HEK293 (cell line): ENCODE measurements at regions not wholly inside any gene's neighbourhood (a gene's known extent, or its start where the extent isn't known, plus 50 kb on each side); places are given as distances from the start of the nearest gene placed in this dataset.

Experiments used
- CTCF ChIA-PET: fragments of 350-600 bp; formaldehyde crosslinking; extraction: SDS; loops from one replicate; lab custom pipeline; 2021; ENCODE audit warnings: antibody characterized with exemption; lab: Yijun Ruan, JAX
- POLR2A ChIA-PET: fragments of 300-600 bp; formaldehyde crosslinking; extraction: SDS; loops from one replicate; lab custom pipeline; 2020; ENCODE audit warnings: antibody characterized with exemption, inconsistent platforms; lab: Yijun Ruan, JAX
- H3K27ac ChIP-seq: fragments of 200-500 bp; sonication (Bioruptor generic); 2 replicates; pipeline ENCODE4 v1.5.1; 2014; ENCODE audit warnings: low read depth, low read length, control low read depth, inconsistent platforms; ENCODE audit errors: extremely low read depth
- H3K36me3 ChIP-seq, 2 experiments: fragments of 200-500 bp in 1 of 2; sonication (Bioruptor generic) in 1 of 2; 1 replicate in 1 of 2; 2 replicates in 1 of 2; pipeline ENCODE4 v1.5.1; 2014 to 2017; ENCODE audit warnings: inconsistent platforms in 2 of 2, low read length in 2 of 2; ENCODE audit not compliant: control insufficient read depth in 2 of 2, insufficient read depth in 1 of 2
- H3K4me1 ChIP-seq: fragments of 200-500 bp; sonication (Bioruptor generic); 2 replicates; pipeline ENCODE4 v1.5.1; 2014; ENCODE audit warnings: mild to moderate bottlenecking, low read length, inconsistent platforms; ENCODE audit not compliant: control insufficient read depth, insufficient read depth
- H3K4me3 ChIP-seq: 2 replicates; pipeline ENCODE4 v1.5.1; 2011; ENCODE audit warnings: low read depth, mild to moderate bottlenecking, control low read depth, low read length, moderate library complexity
- H3K9me3 ChIP-seq: fragments of 200-500 bp; sonication (Bioruptor generic); 2 replicates; pipeline ENCODE4 v1.5.1; 2014; ENCODE audit warnings: low read depth, low read length, inconsistent platforms; ENCODE audit not compliant: control insufficient read depth, insufficient read depth
- AEBP2 ChIP-seq: fragments of 450-650 bp; formaldehyde crosslinking; IDR thresholded peaks from 2 replicates; pipeline ENCODE4 v1.5.1; 2016; ENCODE audit warnings: missing biosample characterization, missing genetic modification characterization, borderline replicate concordance
- HIC1 ChIP-seq: fragments of 450-650 bp; formaldehyde crosslinking; IDR thresholded peaks from 2 replicates; pipeline ENCODE4 v1.5.1; 2016; ENCODE audit warnings: missing biosample characterization, missing genetic modification characterization
- KLF8 ChIP-seq: fragments of 450-650 bp; formaldehyde crosslinking; IDR thresholded peaks from 2 replicates; pipeline ENCODE4 v1.5.1; 2016; ENCODE audit warnings: missing biosample characterization, missing genetic modification characterization
- MZF1 ChIP-seq: fragments of 450-650 bp; formaldehyde crosslinking; IDR thresholded peaks from 2 replicates; pipeline ENCODE4 v1.5.1; 2017; ENCODE audit warnings: missing biosample characterization, missing genetic modification characterization, borderline replicate concordance
- ZBTB20 ChIP-seq: fragments of 450-650 bp; formaldehyde crosslinking; IDR thresholded peaks from 2 replicates; pipeline ENCODE4 v1.5.1; 2016; ENCODE audit warnings: missing biosample characterization, missing genetic modification characterization
- ZNF23 ChIP-seq: fragments of 450-650 bp; formaldehyde crosslinking; IDR thresholded peaks from 2 replicates; pipeline ENCODE4 v1.5.1; 2016; ENCODE audit warnings: missing biosample characterization, missing genetic modification characterization, borderline replicate concordance
- ZNF266 ChIP-seq: fragments of 450-650 bp; formaldehyde crosslinking; IDR thresholded peaks from 2 replicates; pipeline ENCODE4 v1.5.1; 2016; ENCODE audit warnings: missing biosample characterization, missing genetic modification characterization, low read depth
- ZNF302 ChIP-seq: fragments of 450-650 bp; formaldehyde crosslinking; IDR thresholded peaks from 2 replicates; pipeline ENCODE4 v1.5.1; 2016; ENCODE audit warnings: missing biosample characterization, missing genetic modification characterization, low read depth
- ZNF423 ChIP-seq: fragments of 450-650 bp; formaldehyde crosslinking; IDR thresholded peaks from 2 replicates; pipeline ENCODE4 v1.5.1; 2016; ENCODE audit warnings: missing biosample characterization, missing genetic modification characterization
- ZNF426 ChIP-seq: fragments of 450-650 bp; formaldehyde crosslinking; IDR thresholded peaks from 2 replicates; pipeline ENCODE4 v1.5.1; 2017; ENCODE audit warnings: missing biosample characterization, missing genetic modification characterization, mild to moderate bottlenecking, inconsistent platforms, moderate library complexity
- ZNF555 ChIP-seq: fragments of 450-650 bp; formaldehyde crosslinking; conservative IDR thresholded peaks from 2 replicates; pipeline ENCODE4 v1.5.1; 2017; ENCODE audit warnings: missing biosample characterization, mild to moderate bottlenecking, missing genetic modification characterization, inconsistent platforms
- ZNF561 ChIP-seq: fragments of 450-650 bp; IDR thresholded peaks from 2 replicates; pipeline ENCODE4 v1.5.1; 2018; ENCODE audit warnings: missing biosample characterization, missing genetic modification characterization, borderline replicate concordance
- ZNF623 ChIP-seq: fragments of 450-650 bp; formaldehyde crosslinking; IDR thresholded peaks from 2 replicates; pipeline ENCODE4 v1.5.1; 2016; ENCODE audit warnings: missing biosample characterization, missing genetic modification characterization
- ZSCAN18 ChIP-seq: fragments of 450-650 bp; formaldehyde crosslinking; IDR thresholded peaks from 2 replicates; pipeline ENCODE4 v1.5.1; 2016; ENCODE audit warnings: missing biosample characterization, missing genetic modification characterization
- TF ChIP-seq, protein P1 (sequence below): fragments of 450-650 bp; IDR thresholded peaks from 2 replicates; pipeline ENCODE4 v1.5.1; 2018; ENCODE audit warnings: missing biosample characterization, mild to moderate bottlenecking, missing genetic modification characterization
- TF ChIP-seq, protein P2 (sequence below): fragments of 450-650 bp; formaldehyde crosslinking; IDR thresholded peaks from 2 replicates; pipeline ENCODE4; 2016; ENCODE audit warnings: missing biosample characterization, missing genetic modification characterization

- CTCF ChIA-PET: no interaction called here
- no peak overlapping the region for H3K27ac ChIP-seq
- H3K36me3 ChIP-seq: no peaks in the 10 kb centered on the region
- H3K4me3 ChIP-seq: no peak overlapping the region
- no peaks in the 10 kb centered on the region for H3K4me1 ChIP-seq
- POLR2A ChIA-PET: no interaction called here
- TF ChIP-seq ZSCAN18 (tag by site-specific recombination) (no peak), ZNF23 (tag by site-specific recombination) (no peak), AEBP2 (no peak), MZF1 (no peak), ZNF555 (tag by site-specific recombination) (no peak), ZNF561 (tag by site-specific recombination) (no peak)
- TF ChIP-seq, all 188 proteins: peak for 0
- no peaks in the 10 kb centered on the region for H3K9me3 ChIP-seq
Observed at GRCh38 chr9:81508476-81508875, 180.9 kb downstream of the TLE1 start.

GRCh38 chr9:81506941-81507864 is 182.1 kb downstream of the TLE1 start:
- H3K27ac ChIP-seq: no peak overlapping the region
- no peaks in the 10 kb centered on the region for H3K9me3 ChIP-seq
- H3K36me3 ChIP-seq: no peaks in the 10 kb centered on the region
- CTCF ChIA-PET: no interaction called here
- TF ChIP-seq ZNF623 (tag by site-specific recombination): no peak
- TF ChIP-seq ZNF423 (tag by site-specific recombination): no peak
- no peak for TF ChIP-seq HIC1 (tag by site-specific recombination)
- TF ChIP-seq, protein P1, sequence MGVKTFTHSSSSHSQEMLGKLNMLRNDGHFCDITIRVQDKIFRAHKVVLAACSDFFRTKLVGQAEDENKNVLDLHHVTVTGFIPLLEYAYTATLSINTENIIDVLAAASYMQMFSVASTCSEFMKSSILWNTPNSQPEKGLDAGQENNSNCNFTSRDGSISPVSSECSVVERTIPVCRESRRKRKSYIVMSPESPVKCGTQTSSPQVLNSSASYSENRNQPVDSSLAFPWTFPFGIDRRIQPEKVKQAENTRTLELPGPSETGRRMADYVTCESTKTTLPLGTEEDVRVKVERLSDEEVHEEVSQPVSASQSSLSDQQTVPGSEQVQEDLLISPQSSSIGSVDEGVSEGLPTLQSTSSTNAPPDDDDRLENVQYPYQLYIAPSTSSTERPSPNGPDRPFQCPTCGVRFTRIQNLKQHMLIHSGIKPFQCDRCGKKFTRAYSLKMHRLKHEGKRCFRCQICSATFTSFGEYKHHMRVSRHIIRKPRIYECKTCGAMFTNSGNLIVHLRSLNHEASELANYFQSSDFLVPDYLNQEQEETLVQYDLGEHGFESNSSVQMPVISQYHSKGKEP (tag by site-specific recombination): no peak
- no peak for TF ChIP-seq ZNF266 (tag by site-specific recombination)
- TF ChIP-seq ZNF561 (tag by site-specific recombination): no peak
- no peak for TF ChIP-seq ZBTB20 (tag by site-specific recombination)
- no peak for TF ChIP-seq KLF8 (tag by site-specific recombination)
- TF ChIP-seq, all 188 proteins: peak for 0
- no peak overlapping the region for H3K4me3 ChIP-seq
- POLR2A ChIA-PET: no interaction called here
- no peaks in the 10 kb centered on the region for H3K4me1 ChIP-seq

DNA sequence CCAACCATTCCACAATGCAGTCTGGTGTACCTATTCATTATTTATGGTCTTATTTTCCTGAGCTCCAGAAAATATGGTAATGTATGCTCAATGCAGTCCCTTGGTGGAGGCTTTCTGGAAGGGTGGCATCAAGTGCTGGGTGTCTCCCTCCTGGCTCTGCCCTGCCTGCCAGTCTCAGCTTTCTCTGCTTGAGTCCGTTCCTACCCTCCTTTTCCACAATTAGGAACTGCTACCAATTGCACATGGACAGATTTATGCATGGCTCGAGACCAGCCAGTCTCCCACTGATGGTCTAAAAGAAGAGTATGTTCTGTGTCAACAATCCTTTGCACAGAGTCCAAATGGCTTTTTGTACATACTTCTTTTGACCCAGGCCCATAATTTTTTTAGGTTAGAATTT is 189.8 kb downstream of the TLE1 start:
- H3K9me3 ChIP-seq: no peaks in the 10 kb centered on the region
- TF ChIP-seq ZNF426 (tag by site-specific recombination): no peak
- TF ChIP-seq, protein P2, sequence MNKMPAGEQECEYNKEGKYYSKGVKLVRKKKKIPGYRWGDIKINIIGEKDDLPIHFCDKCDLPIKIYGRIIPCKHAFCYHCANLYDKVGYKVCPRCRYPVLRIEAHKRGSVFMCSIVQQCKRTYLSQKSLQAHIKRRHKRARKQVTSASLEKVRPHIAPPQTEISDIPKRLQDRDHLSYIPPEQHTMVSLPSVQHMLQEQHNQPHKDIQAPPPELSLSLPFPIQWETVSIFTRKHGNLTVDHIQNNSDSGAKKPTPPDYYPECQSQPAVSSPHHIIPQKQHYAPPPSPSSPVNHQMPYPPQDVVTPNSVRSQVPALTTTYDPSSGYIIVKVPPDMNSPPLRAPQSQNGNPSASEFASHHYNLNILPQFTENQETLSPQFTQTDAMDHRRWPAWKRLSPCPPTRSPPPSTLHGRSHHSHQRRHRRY (tag by site-specific recombination): no peak
- no peak for TF ChIP-seq ZNF302 (tag by site-specific recombination)
- CTCF ChIA-PET: interaction anchor here (0.6 kb wide), 1 partner anchor 666 kb away, joined by 3 read pairs; no protein-coding TSS in a partner anchor

More for the DNA sequence above, 189.8 kb downstream of the TLE1 start:
- Histone ChIP-seq H3K4me1 (no peaks in the 10 kb centered on the region), H3K36me3 (no peaks in the 10 kb centered on the region), H3K4me3 (no peak overlapping the region), H3K27ac (no peak overlapping the region)
- POLR2A ChIA-PET: no interaction called here
